HCT116 (cell line): ENCODE measurements at regions not wholly inside any gene's neighbourhood (a gene's known extent, or its start where the extent isn't known, plus 50 kb on each side); places are given as distances from the start of the nearest gene placed in this dataset.

Experiments
- ATAC-seq: fragments of 200-7000 bp; cut with Tn5 transposase; 2 replicates; pipeline ENCODE4 v1.9.1; 2020; ENCODE audit warnings: mild to moderate bottlenecking, moderate library complexity
- BruUV-seq: library from RNA; stranded (reverse); fragments of 400-500 nt; replicated peaks from 2 replicates; lab custom pipeline; 2021; lab: Mats Ljungman, UMichigan
- CTCF ChIA-PET: fragments of 300-600 bp; sonication (Branson Sonifier 250); formaldehyde crosslinking; loops from one replicate; lab custom pipeline; 2021; ENCODE audit warnings: antibody characterized with exemption; lab: Charles Lee
- POLR2A ChIA-PET: fragments of 300-600, 350-600 bp; sonication (Branson Sonifier 250); formaldehyde crosslinking; loops from one replicate; lab custom pipeline; 2021; ENCODE audit warnings: antibody characterized with exemption; lab: Charles Lee
- RAD21 ChIA-PET, 2 experiments: fragments of 300-600 bp; sonication (Branson Sonifier 250); formaldehyde crosslinking; loops; one replicate each; lab custom pipeline; 2023; ENCODE audit warnings: low total read pairs in 2 of 2; ENCODE audit not compliant: uncharacterized antibody in 2 of 2, unreplicated experiment in 2 of 2, low non-redundant PET in 1 of 2; lab: Charles Lee
- DNase-seq: peaks from one replicate; pipeline ENCODE4 v3.0.0-alpha.2; 2010; ENCODE audit warnings: low read depth, low spot score
- H2AFZ ChIP-seq: fragments of 200-600 bp; shearing (Covaris generic), sonication (generic); 2 replicates; pipeline ENCODE4 v1.6.1; 2017; ENCODE audit warnings: low read depth, mixed run types, mixed read lengths, antibody characterized with exemption, low read length; ENCODE audit not compliant: poor library complexity, severe bottlenecking
- H3K27ac ChIP-seq: 2 replicates; pipeline ENCODE4 v1.5.1; 2012; ENCODE audit warnings: low read depth, low read length
- H3K27me3 ChIP-seq: fragments of 200-600 bp; sonication (generic); 2 replicates; pipeline ENCODE4 v1.6.1; 2016; ENCODE audit warnings: mixed run types, low read length, mixed read lengths; ENCODE audit not compliant: insufficient read depth
- H3K36me3 ChIP-seq, 2 experiments: fragments of 200-500 bp in 1 of 2; fragments of 200-600 bp in 1 of 2; sonication (Bioruptor generic) in 1 of 2; sonication (generic) in 1 of 2; 2 replicates each; pipeline versions ENCODE4 v1.5.1 to v1.6.1; 2014 to 2016; ENCODE audit warnings: low read length in 2 of 2, inconsistent platforms in 1 of 2, mixed read lengths in 1 of 2, mixed run types in 1 of 2; ENCODE audit not compliant: insufficient read depth in 2 of 2, control insufficient read depth in 1 of 2
- H3K4me1 ChIP-seq, 2 experiments: fragments of 200-600 bp in 1 of 2; sonication (generic) in 1 of 2; 2 replicates each; pipeline versions ENCODE4 v1.5.1 to v1.6.1; 2012 to 2017; ENCODE audit warnings: low read length in 2 of 2, inconsistent platforms in 1 of 2, mild to moderate bottlenecking in 1 of 2, mixed read lengths in 1 of 2, mixed run types in 1 of 2, moderate library complexity in 1 of 2; ENCODE audit not compliant: insufficient read depth in 2 of 2, control insufficient read depth in 1 of 2
- H3K4me2 ChIP-seq: fragments of 200-600 bp; sonication (generic); 2 replicates; pipeline ENCODE4 v1.6.1; 2017; ENCODE audit warnings: mixed run types, low read length, mixed read lengths
- H3K4me3 ChIP-seq, 2 experiments: fragments of 200-600 bp in 1 of 2; sonication (generic) in 1 of 2; replicated peaks in 1 of 2; 2 replicates each; pipeline ENCODE4 v1.5.1; 2011 to 2016; ENCODE audit warnings: low read length in 2 of 2, control low read depth in 1 of 2, low read depth in 1 of 2, mild to moderate bottlenecking in 1 of 2, mixed read lengths in 1 of 2, mixed run types in 1 of 2
- H3K79me2 ChIP-seq: fragments of 200-600 bp; sonication (generic); 2 replicates; pipeline ENCODE4 v1.6.1; 2017; ENCODE audit warnings: mild to moderate bottlenecking, mixed run types, low read length, moderate library complexity, mixed read lengths; ENCODE audit not compliant: insufficient read depth
- H3K9ac ChIP-seq: fragments of 200-600 bp; sonication (generic); 2 replicates; pipeline ENCODE4 v1.6.1; 2016; ENCODE audit warnings: low read length, mixed read lengths
- H3K9me2 ChIP-seq: fragments of 200-600 bp; sonication (generic), shearing (Covaris generic); 2 replicates; pipeline ENCODE4 v1.6.1; 2017; ENCODE audit warnings: mixed run types, mild to moderate bottlenecking, moderate library complexity; ENCODE audit not compliant: insufficient read depth
- H3K9me3 ChIP-seq, 2 experiments: fragments of 200-500 bp in 1 of 2; fragments of 200-600 bp in 1 of 2; sonication (Bioruptor generic) in 1 of 2; sonication (generic) in 1 of 2; 2 replicates each; pipeline ENCODE4 v1.6.1; 2014 to 2017; ENCODE audit warnings: low read length in 2 of 2, mixed read lengths in 2 of 2, inconsistent platforms in 1 of 2, low read depth in 1 of 2, mild to moderate bottlenecking in 1 of 2, mixed run types in 1 of 2, moderate library complexity in 1 of 2; ENCODE audit not compliant: control insufficient read depth in 1 of 2, insufficient read depth in 1 of 2
- H4K20me1 ChIP-seq: fragments of 200-600 bp; sonication (generic), shearing (Covaris generic); 2 replicates; pipeline ENCODE4 v1.6.1; 2017; ENCODE audit warnings: mixed run types, mild to moderate bottlenecking, moderate library complexity; ENCODE audit not compliant: insufficient read depth
- CBX3 ChIP-seq: IDR thresholded peaks from 2 replicates; pipeline ENCODE4 v1.6.1; 2012; ENCODE audit warnings: low read depth
- CEBPB ChIP-seq: IDR thresholded peaks from 2 replicates; pipeline ENCODE4 v1.6.1; 2012; ENCODE audit warnings: low read depth
- CTCF ChIP-seq, 3 experiments: fragments of 200-600 bp in 1 of 3; sonication (generic) in 1 of 3; IDR thresholded peaks in 2 of 3; conservative IDR thresholded peaks in 1 of 3; 2 replicates each; pipeline ENCODE4 v1.5.1; 2012 to 2017; ENCODE audit warnings: low read depth in 2 of 3, low read length in 2 of 3, antibody characterized with exemption in 1 of 3, borderline replicate concordance in 1 of 3, control low read depth in 1 of 3, mild to moderate bottlenecking in 1 of 3, mixed read lengths in 1 of 3, mixed run types in 1 of 3, moderate library complexity in 1 of 3; ENCODE audit not compliant: insufficient read depth in 1 of 3
- ELF1 ChIP-seq: IDR thresholded peaks from 2 replicates; pipeline ENCODE4 v1.6.1; 2012; ENCODE audit warnings: low read depth, borderline replicate concordance
- EZH2 ChIP-seq: fragments of 200-600 bp; sonication (generic); IDR thresholded peaks from 2 replicates; pipeline ENCODE4 v1.6.1; 2017; ENCODE audit warnings: antibody characterized with exemption, mixed run types
- FOSL1 ChIP-seq: IDR thresholded peaks from 2 replicates; pipeline ENCODE4 v1.6.1; 2012; ENCODE audit warnings: low read depth
- JUND ChIP-seq: IDR thresholded peaks from 2 replicates; pipeline ENCODE4 v1.6.1; 2012
- POLR2AphosphoS5 ChIP-seq: IDR thresholded peaks from 2 replicates; pipeline ENCODE4 v1.6.1; 2011; ENCODE audit warnings: mild to moderate bottlenecking, low read depth, low read length, moderate library complexity
- RAD21 ChIP-seq: IDR thresholded peaks from 2 replicates; pipeline ENCODE4 v1.6.1; 2012; ENCODE audit warnings: low read depth, mild to moderate bottlenecking
- SIN3A ChIP-seq: IDR thresholded peaks from 2 replicates; pipeline ENCODE4 v1.6.1; 2012; ENCODE audit warnings: low read depth
- SP1 ChIP-seq: IDR thresholded peaks from 2 replicates; pipeline ENCODE4 v1.6.1; 2012; ENCODE audit warnings: low read depth
- SRF ChIP-seq: IDR thresholded peaks from 2 replicates; pipeline ENCODE4 v1.6.1; 2012; ENCODE audit warnings: low read depth
- TCF7L2 ChIP-seq: IDR thresholded peaks from 2 replicates; pipeline ENCODE4 v1.7.0; 2011; ENCODE audit warnings: borderline replicate concordance, inconsistent platforms; ENCODE audit not compliant: insufficient read depth, insufficient read length; ENCODE audit errors: extremely low read depth
- YY1 ChIP-seq: IDR thresholded peaks from 2 replicates; pipeline ENCODE4 v1.6.1; 2011; ENCODE audit warnings: low read length, low read depth, moderate library complexity, mild to moderate bottlenecking; ENCODE audit not compliant: insufficient replicate concordance; ENCODE audit errors: extremely low read depth
- ZFX ChIP-seq: fragments of 450-650 bp; IDR thresholded peaks from 2 replicates; pipeline ENCODE4 v1.6.1; 2017
- ZNF274 ChIP-seq: fragments of 200-500 bp; sonication (Bioruptor generic); IDR thresholded peaks from 2 replicates; pipeline ENCODE4 v1.6.1; 2014; ENCODE audit warnings: mild to moderate bottlenecking, low read depth, low read length, inconsistent platforms
- intact Hi-C: fragments of 100-400 bp; cut with micrococcal nuclease; formaldehyde crosslinking; loops from 2 replicates; pipeline ENCODE4 v1.10.0; 2022
- TF ChIP-seq, protein P1 (sequence below): IDR thresholded peaks from 2 replicates; pipeline ENCODE4 v1.6.1; 2011; ENCODE audit warnings: mild to moderate bottlenecking, low read length, moderate library complexity; ENCODE audit not compliant: insufficient replicate concordance; ENCODE audit errors: extremely low read depth
- TF ChIP-seq, protein P2 (sequence below): IDR thresholded peaks from 2 replicates; pipeline ENCODE4 v1.6.1; 2012

DNA sequence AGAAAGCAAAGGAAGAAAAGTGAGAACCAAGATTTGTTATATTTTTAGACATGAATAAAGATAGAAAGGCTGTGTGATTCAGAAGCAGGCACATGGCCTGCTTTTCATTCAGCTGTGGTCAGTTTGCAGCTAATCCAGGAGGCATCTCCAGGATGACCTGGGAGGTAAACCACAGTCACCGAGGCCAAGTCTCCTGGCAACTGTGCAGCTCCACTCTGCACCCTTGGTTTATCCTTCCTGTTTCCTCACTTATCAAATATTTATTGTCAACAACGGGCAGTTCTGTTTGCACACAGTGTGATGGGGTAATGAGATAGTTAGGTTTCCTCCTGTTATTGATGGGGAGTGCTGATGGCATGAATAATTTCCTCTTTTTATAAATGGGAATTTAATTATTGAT is 243.0 kb downstream of the PSAT1 start:
- POLR2A ChIA-PET = no interaction called here
- Histone ChIP-seq H3K9me3 (no peaks in the 10 kb centered on the region), H3K9me2 (no peaks in the 10 kb centered on the region), H2AFZ (no peak overlapping the region), H3K9ac (no peak overlapping the region), H3K4me2 (no peak overlapping the region), H3K4me1 (no peaks in the 10 kb centered on the region), H3K27ac (no peak overlapping the region), H3K79me2 (no peaks in the 10 kb centered on the region), H4K20me1 (no peaks in the 10 kb centered on the region), H3K4me3 (no peak overlapping the region), H3K36me3 (no peaks in the 10 kb centered on the region), H3K27me3 (no peaks in the 10 kb centered on the region)
- no TSS peak for BruUV-seq
- CTCF ChIA-PET = no interaction called here
- intact Hi-C loops = no loop called here
- RAD21 ChIA-PET = no interaction called here
- TF ChIP-seq TCF7L2 (no peak), SP1 (no peak), JUND (no peak), FOSL1 (no peak), EZH2 (no peak), ZNF274 (no peak), RAD21 (no peak), ELF1 (no peak), CTCF (IDR thresholded peaks at IDR 0.05 in 2 of 3, conservative IDR thresholded peaks at IDR 0.05 in 1 of 3; ENCODE audit: borderline replicate concordance in 1 of 3, insufficient read depth in 1 of 3, low read depth in 2 of 3, low read length in 2 of 3) (no peak), YY1 (no peak), CEBPB (no peak), CBX3 (no peak), SIN3A (no peak), POLR2AphosphoS5 (no peak), SRF (no peak), ZFX (no peak)
- TF ChIP-seq, protein P1, sequence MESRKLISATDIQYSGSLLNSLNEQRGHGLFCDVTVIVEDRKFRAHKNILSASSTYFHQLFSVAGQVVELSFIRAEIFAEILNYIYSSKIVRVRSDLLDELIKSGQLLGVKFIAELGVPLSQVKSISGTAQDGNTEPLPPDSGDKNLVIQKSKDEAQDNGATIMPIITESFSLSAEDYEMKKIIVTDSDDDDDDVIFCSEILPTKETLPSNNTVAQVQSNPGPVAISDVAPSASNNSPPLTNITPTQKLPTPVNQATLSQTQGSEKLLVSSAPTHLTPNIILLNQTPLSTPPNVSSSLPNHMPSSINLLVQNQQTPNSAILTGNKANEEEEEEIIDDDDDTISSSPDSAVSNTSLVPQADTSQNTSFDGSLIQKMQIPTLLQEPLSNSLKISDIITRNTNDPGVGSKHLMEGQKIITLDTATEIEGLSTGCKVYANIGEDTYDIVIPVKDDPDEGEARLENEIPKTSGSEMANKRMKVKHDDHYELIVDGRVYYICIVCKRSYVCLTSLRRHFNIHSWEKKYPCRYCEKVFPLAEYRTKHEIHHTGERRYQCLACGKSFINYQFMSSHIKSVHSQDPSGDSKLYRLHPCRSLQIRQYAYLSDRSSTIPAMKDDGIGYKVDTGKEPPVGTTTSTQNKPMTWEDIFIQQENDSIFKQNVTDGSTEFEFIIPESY = no peak
- TF ChIP-seq, protein P2, sequence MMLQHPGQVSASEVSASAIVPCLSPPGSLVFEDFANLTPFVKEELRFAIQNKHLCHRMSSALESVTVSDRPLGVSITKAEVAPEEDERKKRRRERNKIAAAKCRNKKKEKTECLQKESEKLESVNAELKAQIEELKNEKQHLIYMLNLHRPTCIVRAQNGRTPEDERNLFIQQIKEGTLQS = no peak
- ATAC-seq (no peak), DNase-seq (no peak)
